KBM-7 (cell line): ENCODE measurements at regions not wholly inside any gene's neighbourhood (a gene's known extent, or its start where the extent isn't known, plus 50 kb on each side); places are given as distances from the start of the nearest gene placed in this dataset.

Experiments used
- DNase-seq: peaks from one replicate; pipeline ENCODE4 v3.0.0-alpha.2; 2015
- in situ Hi-C: fragments of 300-500 bp; cut with MboI; formaldehyde crosslinking; loops from 2 replicates; pipeline ENCODE4 v1.14.3; 2020; ENCODE audit warnings: low sequenced_read_pairs, low pct_unique_long_range_greater_than_20kb, mixed read lengths

GRCh38 chr1:219121679-219122078 is 52.0 kb upstream of the LYPLAL1 start:
- in situ Hi-C loops: no loop called here
- no peak for DNase-seq

GRCh38 chr1:219123036-219123435 is 50.6 kb upstream of the LYPLAL1 start:
- DNase-seq: no peak
- in situ Hi-C loops: no loop called here
